ENCODE measurements at regions not wholly inside any gene's neighbourhood (a gene's known extent, or its start where the extent isn't known, plus 50 kb on each side); places are given as distances from the start of the nearest gene placed in this dataset.

DNA sequence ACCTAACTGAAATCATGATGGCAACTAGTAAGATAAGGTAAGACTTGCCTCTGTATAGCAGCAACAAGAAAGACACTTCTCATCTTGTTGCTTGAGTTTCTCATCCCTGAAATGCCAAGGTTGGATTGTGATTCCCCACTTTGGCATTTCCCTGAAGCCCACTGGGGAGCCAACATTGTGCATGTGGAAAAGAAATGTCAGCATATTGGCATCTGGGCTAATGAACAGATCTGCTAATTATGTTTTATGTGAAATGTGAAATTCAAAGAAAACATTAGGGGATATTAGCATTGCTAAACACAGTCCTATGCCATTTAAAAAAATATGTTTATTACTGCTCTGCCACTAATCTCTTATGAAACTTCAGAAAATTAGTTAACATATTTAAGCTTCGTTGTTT, 126.3 kb upstream of the PCSK2 start:
- H3K56ac ChIP-seq (ENCODE audit: insufficient read length, low read depth, low read length), result no peak overlapping the region
- H3K27ac ChIP-seq (ENCODE audit: insufficient read length, low read depth, low read length), result no peak overlapping the region
- no peak overlapping the region for H2BK120ac ChIP-seq (ENCODE audit: low read depth, low read length, poor library complexity, severe bottlenecking)
- no peak for DNase-seq
- no peak overlapping the region for H4K8ac ChIP-seq (replicated peaks; ENCODE audit: insufficient read length, low read depth, low read length)
- WGBS (ENCODE audit: extremely low coverage, insufficient read length, low lambda C conversion rate), result no CpG with 5 or more reads among the region's 1 CpG
- H2BK12ac ChIP-seq (ENCODE audit: insufficient read length, low read depth, low read length), result no peak overlapping the region
- no peak overlapping the region for H3K4me2 ChIP-seq (ENCODE audit: insufficient read depth, insufficient read length, low read length)
- H3K36me3 Mint-ChIP-seq (ENCODE audit: insufficient read depth in 1 of 3, low read depth in 3 of 3), result no peaks in the 10 kb centered on the region
- H3K9ac ChIP-seq (ENCODE audit: extremely low read depth, insufficient read length, low read length), result no peak overlapping the region
- H3K79me1 ChIP-seq (ENCODE audit: insufficient read depth, low read depth, low read length, poor library complexity, severe bottlenecking), result no peaks in the 10 kb centered on the region
- H3K27me3 Mint-ChIP-seq (ENCODE audit: low read depth), result no peaks in the 10 kb centered on the region
- no peak overlapping the region for H3T11ph ChIP-seq (ENCODE audit: low read length)
- TF ChIP-seq, protein P1, sequence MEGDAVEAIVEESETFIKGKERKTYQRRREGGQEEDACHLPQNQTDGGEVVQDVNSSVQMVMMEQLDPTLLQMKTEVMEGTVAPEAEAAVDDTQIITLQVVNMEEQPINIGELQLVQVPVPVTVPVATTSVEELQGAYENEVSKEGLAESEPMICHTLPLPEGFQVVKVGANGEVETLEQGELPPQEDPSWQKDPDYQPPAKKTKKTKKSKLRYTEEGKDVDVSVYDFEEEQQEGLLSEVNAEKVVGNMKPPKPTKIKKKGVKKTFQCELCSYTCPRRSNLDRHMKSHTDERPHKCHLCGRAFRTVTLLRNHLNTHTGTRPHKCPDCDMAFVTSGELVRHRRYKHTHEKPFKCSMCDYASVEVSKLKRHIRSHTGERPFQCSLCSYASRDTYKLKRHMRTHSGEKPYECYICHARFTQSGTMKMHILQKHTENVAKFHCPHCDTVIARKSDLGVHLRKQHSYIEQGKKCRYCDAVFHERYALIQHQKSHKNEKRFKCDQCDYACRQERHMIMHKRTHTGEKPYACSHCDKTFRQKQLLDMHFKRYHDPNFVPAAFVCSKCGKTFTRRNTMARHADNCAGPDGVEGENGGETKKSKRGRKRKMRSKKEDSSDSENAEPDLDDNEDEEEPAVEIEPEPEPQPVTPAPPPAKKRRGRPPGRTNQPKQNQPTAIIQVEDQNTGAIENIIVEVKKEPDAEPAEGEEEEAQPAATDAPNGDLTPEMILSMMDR (conservative IDR thresholded peaks at IDR 0.05), result no peak
- no peak overlapping the region for H3K14ac ChIP-seq (ENCODE audit: insufficient read depth, low read length)
- H2AFZ ChIP-seq (ENCODE audit: low read length), result no peak overlapping the region
- H3K18ac ChIP-seq (ENCODE audit: insufficient read length, low read depth, low read length), result no peak overlapping the region
- H3K27ac Mint-ChIP-seq, result no peak overlapping the region
- H2BK5ac ChIP-seq (ENCODE audit: insufficient read length, low read length), result no peak overlapping the region
- H3K79me2 ChIP-seq (ENCODE audit: insufficient read depth, low read length), result no peaks in the 10 kb centered on the region
- H3K4me3 Mint-ChIP-seq, result no peak overlapping the region
- no peak overlapping the region for H2AK5ac ChIP-seq (ENCODE audit: insufficient read length, low read length)
- H3K9me3 ChIP-seq (ENCODE audit: control insufficient read depth, low read depth, low read length), result no peaks in the 10 kb centered on the region
- no peak overlapping the region for H3K4ac ChIP-seq (ENCODE audit: low read depth, low read length)
- H3K4me1 Mint-ChIP-seq, result peaks cover 2 to 4% of the 10 kb centered on the region in 2 experiments; a peak in 1 of 4 replicates
- H4K20me1 ChIP-seq (ENCODE audit: control insufficient read depth, insufficient read depth, insufficient read length), result no peaks in the 10 kb centered on the region
- no peaks in the 10 kb centered on the region for H3K23me2 ChIP-seq (ENCODE audit: insufficient read length, low read depth, low read length, poor library complexity, severe bottlenecking)
- H3K4me1 ChIP-seq (ENCODE audit: insufficient read depth, low read length), result no peaks in the 10 kb centered on the region
- H4K91ac ChIP-seq (ENCODE audit: insufficient read length, low read depth, low read length), result no peak overlapping the region
- no peaks in the 10 kb centered on the region for H3K9me3 Mint-ChIP-seq
- no peak overlapping the region for H3K23ac ChIP-seq (ENCODE audit: insufficient read length, low read depth, low read length)
- H2BK15ac ChIP-seq (ENCODE audit: low read depth, low read length), result no peak overlapping the region
- H2BK20ac ChIP-seq (ENCODE audit: low read depth, low read length, poor library complexity, severe bottlenecking), result no peak overlapping the region
- H3K27me3 ChIP-seq (ENCODE audit: insufficient read depth, low read length), result no peaks in the 10 kb centered on the region
- no peak overlapping the region for H4K5ac ChIP-seq (ENCODE audit: insufficient read length, low read depth, low read length)

All from H9 (cell line).